B cell (primary cell): ENCODE measurements at regions not wholly inside any gene's neighbourhood (a gene's known extent, or its start where the extent isn't known, plus 50 kb on each side); places are given as distances from the start of the nearest gene placed in this dataset.

Experiments
- EZH2 ChIP-seq: IDR thresholded peaks from 2 replicates; pipeline ENCODE4 v1.6.1; 2012; ENCODE audit warnings: borderline replicate concordance, low read depth, mild to moderate bottlenecking, moderate library complexity, low read length; ENCODE audit not compliant: insufficient read depth, poor library complexity, severe bottlenecking
- TF ChIP-seq, protein P1 (sequence below): fragments of 200-600 bp; IDR thresholded peaks from one replicate; pipeline ENCODE4 v1.8.0; 2022; ENCODE audit warnings: antibody characterized with exemption, mild to moderate bottlenecking

DNA sequence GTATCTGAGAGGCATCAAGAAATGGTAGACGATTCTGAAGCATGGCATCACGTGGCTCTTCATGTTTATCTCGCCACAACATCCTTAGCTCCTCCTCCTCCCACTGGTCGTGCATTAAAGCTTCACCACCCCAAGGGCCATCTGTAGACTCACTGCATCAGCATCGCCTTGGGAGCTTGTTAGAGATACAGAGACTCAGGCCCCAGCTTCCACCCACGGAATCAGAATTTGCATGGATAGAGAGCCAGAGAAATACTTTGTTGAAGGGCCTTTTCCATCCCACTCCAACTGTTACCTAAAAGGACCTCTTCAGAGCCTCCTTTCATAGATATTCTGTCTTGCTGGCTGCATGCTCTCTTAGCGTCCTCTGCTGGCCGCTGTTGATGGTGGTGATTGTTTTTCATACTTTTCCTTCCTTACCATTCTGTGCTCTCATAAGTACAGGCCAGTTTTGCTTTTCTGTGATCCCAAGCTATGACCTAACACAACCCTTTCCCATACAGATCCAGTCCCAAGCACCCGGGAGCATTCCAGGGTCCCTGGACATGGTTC lies 1049.4 kb upstream of the EEF2KMT start:
- TF ChIP-seq, protein P1, sequence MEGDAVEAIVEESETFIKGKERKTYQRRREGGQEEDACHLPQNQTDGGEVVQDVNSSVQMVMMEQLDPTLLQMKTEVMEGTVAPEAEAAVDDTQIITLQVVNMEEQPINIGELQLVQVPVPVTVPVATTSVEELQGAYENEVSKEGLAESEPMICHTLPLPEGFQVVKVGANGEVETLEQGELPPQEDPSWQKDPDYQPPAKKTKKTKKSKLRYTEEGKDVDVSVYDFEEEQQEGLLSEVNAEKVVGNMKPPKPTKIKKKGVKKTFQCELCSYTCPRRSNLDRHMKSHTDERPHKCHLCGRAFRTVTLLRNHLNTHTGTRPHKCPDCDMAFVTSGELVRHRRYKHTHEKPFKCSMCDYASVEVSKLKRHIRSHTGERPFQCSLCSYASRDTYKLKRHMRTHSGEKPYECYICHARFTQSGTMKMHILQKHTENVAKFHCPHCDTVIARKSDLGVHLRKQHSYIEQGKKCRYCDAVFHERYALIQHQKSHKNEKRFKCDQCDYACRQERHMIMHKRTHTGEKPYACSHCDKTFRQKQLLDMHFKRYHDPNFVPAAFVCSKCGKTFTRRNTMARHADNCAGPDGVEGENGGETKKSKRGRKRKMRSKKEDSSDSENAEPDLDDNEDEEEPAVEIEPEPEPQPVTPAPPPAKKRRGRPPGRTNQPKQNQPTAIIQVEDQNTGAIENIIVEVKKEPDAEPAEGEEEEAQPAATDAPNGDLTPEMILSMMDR = no peak
- no peak for TF ChIP-seq EZH2
